Skeletal muscle tissue (tissue), 3 donors: ENCODE measurements at regions not wholly inside any gene's neighbourhood (a gene's known extent, or its start where the extent isn't known, plus 50 kb on each side); places are given as distances from the start of the nearest gene placed in this dataset.

ENCODE experiments used
- H3K27ac ChIP-seq: one replicate; pipeline ENCODE4 v1.7.0; 2013; ENCODE audit warnings: mild to moderate bottlenecking, low read depth, low read length, inconsistent platforms
- H3K27me3 ChIP-seq, 3 donors: one replicate each; pipeline ENCODE4 v1.7.0; 2013; ENCODE audit warnings: low read length in 3 of 3; ENCODE audit not compliant: control insufficient read depth in 3 of 3, insufficient read depth in 3 of 3
- H3K36me3 ChIP-seq, 3 donors: one replicate each; pipeline ENCODE4 v1.7.0; 2013; ENCODE audit warnings: low read length in 3 of 3; ENCODE audit not compliant: control insufficient read depth in 3 of 3, insufficient read depth in 3 of 3
- H3K4me1 ChIP-seq, 3 donors: one replicate each; pipeline ENCODE4 v1.7.0; 2013; ENCODE audit warnings: low read length in 3 of 3, mild to moderate bottlenecking in 3 of 3; ENCODE audit not compliant: control insufficient read depth in 3 of 3, insufficient read depth in 3 of 3
- H3K4me3 ChIP-seq, 3 donors: one replicate each; pipeline ENCODE4 v1.7.0; 2013; ENCODE audit warnings: low read length in 3 of 3
- H3K9ac ChIP-seq, 3 donors: one replicate each; pipeline ENCODE4 v1.7.0; 2013; ENCODE audit warnings: low read length in 3 of 3, mild to moderate bottlenecking in 3 of 3, moderate library complexity in 2 of 3, low read depth in 1 of 3
- H3K9me3 ChIP-seq, 3 donors: one replicate each; pipeline ENCODE4 v1.7.0; 2013; ENCODE audit warnings: low read length in 3 of 3; ENCODE audit not compliant: control insufficient read depth in 3 of 3
- donor health status: Osteomylitis.

DNA sequence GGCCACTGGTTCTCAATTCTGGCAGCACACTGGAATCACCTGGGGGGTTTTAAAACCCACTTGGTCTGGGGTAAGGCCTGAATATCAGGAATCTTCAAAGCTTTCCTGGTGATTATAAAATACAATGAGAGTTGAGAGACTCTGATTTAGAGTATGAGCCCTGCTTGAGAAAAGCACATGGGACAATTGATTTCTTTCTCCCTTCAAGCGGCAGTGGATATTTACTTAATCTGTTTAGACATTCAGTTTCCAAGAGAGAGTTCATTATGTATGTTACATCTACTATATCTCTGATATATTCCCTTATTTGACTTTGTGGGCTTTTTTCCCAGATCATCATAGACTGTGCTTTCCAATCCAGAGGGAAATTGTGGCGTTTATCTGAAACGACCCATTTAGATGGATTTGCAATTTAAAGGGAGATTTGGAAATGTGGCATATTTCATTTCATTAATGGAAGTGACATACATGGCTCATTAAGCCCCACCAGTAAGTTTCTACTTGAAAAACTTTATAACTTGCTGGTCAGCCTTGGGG, 171.2 kb upstream of the PFN2 start:
- Histone ChIP-seq H3K4me3 (no peak overlapping the region), H3K36me3 (no peaks in the 10 kb centered on the region), H3K27me3 (no peaks in the 10 kb centered on the region), H3K9ac (no peak overlapping the region), H3K27ac (no peak overlapping the region), H3K4me1 (peaks cover under 1 to 6% (median 4%) of the 10 kb centered on the region in 3 donors), H3K9me3 (no peaks in the 10 kb centered on the region)

DNA sequence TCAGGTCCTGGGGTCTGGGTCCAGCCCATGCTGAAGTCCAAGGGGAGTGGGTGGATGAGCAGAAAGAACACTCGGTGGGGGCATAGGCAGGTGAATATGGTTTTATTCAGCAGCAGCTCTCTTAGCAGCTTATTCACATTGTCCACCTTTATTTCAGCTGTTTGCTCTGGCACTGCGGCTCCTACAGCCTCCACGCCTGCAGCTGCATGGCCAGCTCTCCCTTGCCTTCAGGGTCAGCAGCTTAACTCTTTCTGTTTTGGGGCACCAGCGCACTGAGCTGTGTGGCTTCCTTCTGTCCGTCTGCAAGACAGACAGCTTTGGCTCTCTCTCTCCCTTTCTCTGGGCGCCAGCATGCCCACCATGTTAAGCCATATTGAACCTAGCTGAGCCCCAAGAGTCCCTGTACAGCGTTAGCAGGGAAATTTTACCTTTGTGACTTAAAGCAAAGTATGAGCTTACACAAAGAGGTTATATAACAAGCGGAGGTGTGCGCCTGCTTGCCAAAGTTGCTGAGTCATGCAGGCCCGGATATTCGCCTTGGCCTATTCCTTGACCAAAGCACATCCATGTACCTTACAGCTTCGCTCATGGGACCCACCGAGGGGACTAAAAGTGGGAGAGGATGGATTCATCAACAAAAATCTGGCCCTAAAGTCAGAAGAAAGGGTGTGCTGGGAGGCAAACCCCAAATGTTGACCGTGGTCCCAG, 170.1 kb upstream of the PFN2 start:
- H3K9ac ChIP-seq: no peak overlapping the region
- H3K27me3 ChIP-seq: no peaks in the 10 kb centered on the region
- no peak overlapping the region for H3K27ac ChIP-seq
- H3K4me1 ChIP-seq: peaks cover 0 to 5% (median 4%) of the 10 kb centered on the region in 3 donors
- no peak overlapping the region for H3K4me3 ChIP-seq
- no peaks in the 10 kb centered on the region for H3K36me3 ChIP-seq
- H3K9me3 ChIP-seq: no peaks in the 10 kb centered on the region

DNA sequence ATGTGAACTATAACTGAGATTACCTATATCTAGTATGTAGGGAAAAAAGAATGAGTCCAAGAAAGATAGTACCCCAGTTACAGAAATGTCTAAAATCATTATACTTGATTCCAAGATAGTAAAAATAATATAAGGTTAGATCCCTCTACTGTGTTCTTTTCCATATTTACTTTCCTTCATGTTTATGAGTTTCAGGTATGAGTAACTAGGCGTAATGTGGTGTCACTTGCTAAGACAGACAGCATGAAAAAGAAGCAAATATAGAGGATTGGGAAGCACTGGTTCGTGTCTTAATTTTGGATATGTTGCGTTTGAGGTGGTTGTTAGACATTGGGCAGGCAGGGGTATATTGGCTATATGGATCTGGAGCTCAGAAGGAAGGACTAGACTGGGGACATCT, 168.1 kb upstream of the PFN2 start:
- peaks cover 0 to 4% (median 2%) of the 10 kb centered on the region in 3 donors for H3K4me1 ChIP-seq
- no peaks in the 10 kb centered on the region for H3K27me3 ChIP-seq
- no peak overlapping the region for H3K27ac ChIP-seq
- H3K9ac ChIP-seq: no peak overlapping the region
- H3K4me3 ChIP-seq: no peak overlapping the region
- no peaks in the 10 kb centered on the region for H3K36me3 ChIP-seq
- no peaks in the 10 kb centered on the region for H3K9me3 ChIP-seq

DNA sequence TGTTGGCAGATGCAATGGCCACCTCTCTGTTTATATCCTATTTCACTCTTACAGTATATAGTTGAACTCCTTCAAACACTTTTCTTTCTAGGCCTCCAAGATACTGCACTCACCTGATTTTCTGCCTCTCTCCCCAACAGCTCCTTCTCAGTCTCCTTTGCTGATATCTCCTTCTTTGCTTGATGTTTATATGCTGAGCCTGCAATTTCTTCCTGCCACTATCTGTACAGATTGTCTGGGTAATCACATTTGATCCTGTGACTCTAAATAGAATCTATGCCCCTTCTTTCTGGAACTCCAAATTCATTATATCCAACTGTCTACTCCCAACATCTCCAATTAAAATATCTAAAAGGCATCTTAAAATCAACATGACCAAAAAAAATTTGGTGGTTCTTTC, 165.5 kb upstream of the PFN2 start:
- Histone ChIP-seq H3K27ac (no peak overlapping the region), H3K36me3 (no peaks in the 10 kb centered on the region), H3K27me3 (no peaks in the 10 kb centered on the region), H3K9me3 (no peaks in the 10 kb centered on the region), H3K4me1 (peaks cover 0 to 4% (median 2%) of the 10 kb centered on the region in 3 donors), H3K9ac (no peak overlapping the region), H3K4me3 (no peak overlapping the region)

DNA sequence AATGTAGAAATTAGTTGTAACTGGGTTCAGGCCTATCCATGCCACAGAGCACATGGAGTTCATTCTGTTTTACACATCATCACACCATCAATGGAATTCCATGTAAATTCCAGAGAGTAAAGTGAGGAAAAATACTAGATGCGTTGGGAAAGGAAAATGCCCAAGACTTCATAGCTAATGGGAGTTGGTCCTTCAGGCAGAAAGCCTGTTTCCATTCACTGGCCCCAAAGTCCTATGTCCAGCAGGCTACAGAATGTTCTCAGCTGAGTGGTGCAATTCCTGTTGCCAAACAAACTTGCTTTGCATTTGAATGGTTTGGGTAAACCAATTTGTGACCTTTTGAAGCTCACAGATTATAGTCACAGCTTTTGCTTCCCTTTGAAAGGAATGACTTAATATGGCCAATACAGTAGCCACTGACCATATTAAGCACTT, 164.6 kb upstream of the PFN2 start:
- Histone ChIP-seq H3K9ac (no peak overlapping the region), H3K4me1 (peaks cover 0 to 4% (median 2%) of the 10 kb centered on the region in 3 donors), H3K36me3 (no peaks in the 10 kb centered on the region), H3K27ac (no peak overlapping the region), H3K9me3 (no peaks in the 10 kb centered on the region), H3K4me3 (no peak overlapping the region), H3K27me3 (no peaks in the 10 kb centered on the region)

DNA sequence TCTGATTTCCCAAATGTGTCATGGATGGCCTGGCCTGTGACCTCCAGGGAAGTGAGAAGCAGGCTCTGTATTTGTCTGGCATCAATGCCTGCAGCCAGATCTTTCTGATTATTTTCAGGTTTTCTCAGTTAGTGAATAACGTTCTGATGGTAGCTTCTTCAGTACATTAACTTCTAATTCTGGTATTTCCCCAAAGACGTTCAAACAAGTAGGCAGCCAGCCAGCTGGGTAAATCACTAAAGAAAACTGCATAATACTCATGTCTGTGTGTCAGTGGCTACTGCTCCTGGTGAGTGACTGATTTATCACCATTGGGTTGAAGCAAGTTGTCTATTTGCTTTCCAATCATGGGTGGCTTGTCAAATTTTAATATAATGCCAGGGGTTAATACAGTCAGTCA, 162.6 kb upstream of the PFN2 start:
- Histone ChIP-seq H3K4me3 (no peak overlapping the region), H3K36me3 (no peaks in the 10 kb centered on the region), H3K9me3 (no peaks in the 10 kb centered on the region), H3K4me1 (peaks cover 0 to 4% (median 2%) of the 10 kb centered on the region in 3 donors), H3K27me3 (no peaks in the 10 kb centered on the region), H3K27ac (no peak overlapping the region), H3K9ac (no peak overlapping the region)

DNA sequence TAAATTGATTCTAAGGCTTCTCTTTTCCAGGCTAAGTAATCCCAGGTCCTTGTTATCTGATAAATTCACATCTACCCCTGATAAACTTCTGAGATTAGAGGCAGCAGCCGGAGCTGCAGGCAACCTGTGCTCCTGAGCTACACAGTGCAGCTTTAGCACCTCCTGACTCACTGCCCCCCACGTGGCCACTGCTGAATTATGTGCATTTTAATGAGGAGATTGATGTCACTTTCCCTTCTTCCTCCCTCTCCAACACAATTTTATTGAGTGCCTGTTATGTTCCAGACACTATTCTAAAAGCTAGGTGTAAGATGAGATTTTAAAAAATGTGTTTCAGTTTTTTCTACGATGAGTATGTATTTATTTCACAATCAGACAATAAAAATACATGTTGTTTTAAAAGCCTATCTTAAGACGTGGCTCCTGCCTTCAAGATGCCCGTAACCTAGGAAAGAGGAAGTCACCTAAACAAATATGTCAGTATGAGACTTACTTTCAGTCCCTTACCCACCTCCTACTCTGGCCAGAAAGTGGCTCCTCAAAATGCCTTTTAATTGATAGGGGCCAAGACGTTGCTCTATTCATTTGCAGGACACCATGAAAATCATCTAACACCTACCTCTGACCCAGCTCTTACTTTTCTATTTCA, 161.5 kb upstream of the PFN2 start:
- Histone ChIP-seq H3K9me3 (no peaks in the 10 kb centered on the region), H3K27me3 (no peaks in the 10 kb centered on the region), H3K4me3 (no peak overlapping the region), H3K4me1 (peaks cover 0 to 4% (median 2%) of the 10 kb centered on the region in 3 donors), H3K36me3 (no peaks in the 10 kb centered on the region), H3K27ac (no peak overlapping the region), H3K9ac (no peak overlapping the region)

DNA sequence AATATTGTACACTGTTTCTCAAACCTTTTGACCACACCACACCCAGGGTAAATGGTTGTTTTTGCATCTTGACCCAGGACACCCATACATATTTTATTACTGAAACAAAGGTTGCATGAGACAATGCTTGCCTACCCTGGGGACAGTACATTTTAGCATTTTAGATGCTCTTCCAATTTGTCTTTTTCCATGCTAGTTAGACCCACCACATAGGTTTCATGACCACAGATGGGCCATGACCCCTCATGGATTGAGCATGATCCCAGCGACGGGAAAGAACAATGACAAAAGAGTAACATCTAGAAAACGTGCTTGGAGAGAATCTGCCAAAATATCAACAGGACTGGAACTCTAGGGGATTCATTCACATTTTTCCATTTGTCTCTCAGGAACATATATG, 161.0 kb upstream of the PFN2 start:
- H3K9me3 ChIP-seq: no peaks in the 10 kb centered on the region
- peaks cover 0 to 4% (median 2%) of the 10 kb centered on the region in 3 donors for H3K4me1 ChIP-seq
- no peak overlapping the region for H3K4me3 ChIP-seq
- H3K27me3 ChIP-seq: no peaks in the 10 kb centered on the region
- no peak overlapping the region for H3K27ac ChIP-seq
- H3K9ac ChIP-seq: no peak overlapping the region
- H3K36me3 ChIP-seq: no peaks in the 10 kb centered on the region

DNA sequence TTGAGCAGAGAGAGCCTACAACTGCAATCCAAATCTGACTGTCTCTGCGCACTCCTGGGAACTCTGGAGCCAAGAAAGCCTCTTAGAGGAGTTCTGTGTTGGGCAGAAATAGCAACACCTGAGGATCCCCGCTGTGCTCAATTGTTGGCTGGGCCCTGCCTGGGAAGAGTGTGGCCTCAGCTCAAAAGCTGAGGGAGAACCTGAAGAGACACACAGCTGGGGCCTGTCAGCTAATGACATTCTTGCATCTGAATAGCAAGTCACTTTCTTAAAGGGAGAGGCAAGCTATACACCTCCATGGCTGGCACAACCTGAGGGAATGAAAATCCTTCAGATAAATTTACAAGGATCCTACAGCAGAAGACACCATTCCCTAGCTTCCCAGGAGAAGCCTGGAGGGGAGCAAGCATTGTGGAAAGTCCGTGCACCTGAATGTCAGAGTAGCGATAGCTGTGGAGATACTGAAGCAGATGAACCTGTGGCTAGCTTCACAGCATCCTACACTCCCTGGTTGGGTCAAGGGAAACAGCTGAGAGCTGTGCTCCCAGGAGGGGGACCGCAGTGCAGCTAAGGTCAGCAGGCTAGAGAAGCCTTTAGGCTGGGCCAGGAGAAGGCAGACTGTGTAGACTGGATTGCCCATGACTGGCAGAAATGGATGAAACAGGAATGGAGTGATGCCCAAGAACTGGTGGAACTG, 159.9 kb upstream of the PFN2 start:
- H3K9me3 ChIP-seq: no peaks in the 10 kb centered on the region
- H3K4me3 ChIP-seq: no peak overlapping the region
- H3K27ac ChIP-seq: no peak overlapping the region
- no peak overlapping the region for H3K9ac ChIP-seq
- H3K27me3 ChIP-seq: no peaks in the 10 kb centered on the region
- H3K36me3 ChIP-seq: no peaks in the 10 kb centered on the region
- H3K4me1 ChIP-seq: peaks cover 0 to 4% (median 2%) of the 10 kb centered on the region in 3 donors

DNA sequence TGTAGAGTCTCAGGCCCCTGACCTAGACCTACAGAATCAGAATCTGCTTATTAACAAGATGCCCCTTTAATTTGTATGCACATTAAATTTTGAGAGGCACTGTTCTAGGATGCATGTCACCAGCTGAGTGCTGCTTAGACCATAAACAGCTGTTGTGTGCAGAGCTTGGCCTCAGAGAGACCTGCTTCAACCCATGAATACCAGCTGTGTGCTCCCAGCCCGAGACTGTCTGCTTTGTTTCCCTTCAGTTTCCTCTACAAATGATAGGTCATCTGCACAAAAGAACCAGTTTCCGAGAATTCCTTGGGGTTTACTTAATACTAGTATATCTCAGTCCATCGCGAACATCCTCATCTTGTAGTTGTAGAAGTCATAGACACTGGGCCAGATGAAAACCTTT, 158.5 kb upstream of the PFN2 start:
- Histone ChIP-seq H3K9ac (no peak overlapping the region), H3K4me1 (no peaks in the 10 kb centered on the region), H3K27ac (no peak overlapping the region), H3K9me3 (no peaks in the 10 kb centered on the region), H3K4me3 (no peak overlapping the region), H3K27me3 (no peaks in the 10 kb centered on the region), H3K36me3 (no peaks in the 10 kb centered on the region)
